Keratinocyte (primary cell): ENCODE measurements at regions not wholly inside any gene's neighbourhood (a gene's known extent, or its start where the extent isn't known, plus 50 kb on each side); places are given as distances from the start of the nearest gene placed in this dataset.

Experiments used
- DNase-seq: peaks from one replicate; pipeline ENCODE4 v3.0.0-alpha.2; 2011; ENCODE audit warnings: low read depth, missing footprints, low spot score
- FAIRE-seq: peaks from 2 replicates; lab custom pipeline; 2011; peaks lifted over from hg19 to GRCh38; lab: Jason Lieb, UNC
- H2AFZ ChIP-seq: 2 replicates; pipeline ENCODE4 v1.6.0; 2012; ENCODE audit warnings: low read length, control low read depth, inconsistent platforms; ENCODE audit not compliant: control insufficient read depth
- H3K27ac ChIP-seq: 2 replicates; pipeline ENCODE4 v1.5.1; 2011; ENCODE audit warnings: low read length; ENCODE audit not compliant: control insufficient read depth, insufficient read depth
- H3K27me3 ChIP-seq: 3 replicates; pipeline ENCODE4 v1.6.0; 2011; ENCODE audit warnings: low read length; ENCODE audit not compliant: control insufficient read depth, insufficient read depth; ENCODE audit errors: extremely low read depth
- H3K36me3 ChIP-seq, 2 experiments: 2 replicates in 1 of 2; 3 replicates in 1 of 2; pipeline ENCODE4 v1.5.1; 2011; ENCODE audit warnings: low read length in 2 of 2, mild to moderate bottlenecking in 1 of 2; ENCODE audit not compliant: control insufficient read depth in 2 of 2, insufficient read depth in 2 of 2; ENCODE audit errors: extremely low read depth in 1 of 2
- H3K4me1 ChIP-seq: 3 replicates; pipeline ENCODE4 v1.5.1; 2011; ENCODE audit warnings: low read length; ENCODE audit not compliant: control insufficient read depth, insufficient read depth; ENCODE audit errors: extremely low read depth
- H3K4me2 ChIP-seq: 3 replicates; pipeline ENCODE4 v1.6.0; 2011; ENCODE audit warnings: low read depth, low read length; ENCODE audit not compliant: control insufficient read depth, insufficient read depth; ENCODE audit errors: extremely low read depth
- H3K4me3 ChIP-seq, 3 experiments: fragments of 200-600 bp in 1 of 3; sonication (generic) in 1 of 3; 2 replicates in 2 of 3; 3 replicates in 1 of 3; pipeline ENCODE4 v1.5.1; 2011 to 2016; ENCODE audit warnings: low read length in 3 of 3, mild to moderate bottlenecking in 3 of 3, control low read depth in 2 of 3, inconsistent platforms in 1 of 3, low read depth in 1 of 3, mixed read lengths in 1 of 3, mixed run types in 1 of 3, moderate library complexity in 1 of 3; ENCODE audit not compliant: control insufficient read depth in 2 of 3, insufficient read depth in 2 of 3; ENCODE audit errors: extremely low read depth in 1 of 3
- H3K79me2 ChIP-seq: 2 replicates; pipeline ENCODE4 v1.6.0; 2012; ENCODE audit warnings: low read length; ENCODE audit not compliant: control insufficient read depth, insufficient read depth
- H3K9ac ChIP-seq: 3 replicates; pipeline ENCODE4 v1.6.0; 2011; ENCODE audit warnings: low read length; ENCODE audit not compliant: control insufficient read depth, insufficient read depth; ENCODE audit errors: extremely low read depth
- H3K9me1 ChIP-seq: 3 replicates; pipeline ENCODE4 v1.6.0; 2011; ENCODE audit warnings: low read length; ENCODE audit not compliant: control insufficient read depth, insufficient read depth; ENCODE audit errors: extremely low read depth
- H3K9me3 ChIP-seq: 2 replicates; pipeline ENCODE4 v1.5.1; 2012; ENCODE audit warnings: low read depth, low read length; ENCODE audit not compliant: control insufficient read depth
- H4K20me1 ChIP-seq: 3 replicates; pipeline ENCODE4 v1.6.0; 2011; ENCODE audit warnings: low read length; ENCODE audit not compliant: control insufficient read depth, insufficient read depth; ENCODE audit errors: extremely low read depth
- EZH2 ChIP-seq: IDR thresholded peaks from one replicate; pipeline ENCODE4 v1.6.1; 2012; ENCODE audit warnings: inconsistent platforms, mild to moderate bottlenecking, low read length, moderate library complexity
- dilution Hi-C: fragments of 300-500 bp; cut with MboI; formaldehyde crosslinking; loops from one replicate; pipeline ENCODE4 v1.7.0; 2020; ENCODE audit warnings: low sequenced_read_pairs; ENCODE audit not compliant: extremely low pct_ligation_motif_present
- TF ChIP-seq, protein P1 (sequence below), 3 experiments: IDR thresholded peaks in 1 of 3; conservative IDR thresholded peaks in 1 of 3; optimal IDR thresholded peaks in 1 of 3; 2 replicates in 2 of 3; 3 replicates in 1 of 3; pipeline versions ENCODE3 to v1.5.1; 2011; ENCODE audit warnings: low read length in 3 of 3, mild to moderate bottlenecking in 3 of 3, moderate library complexity in 2 of 3, control low read depth in 1 of 3, inconsistent platforms in 1 of 3; ENCODE audit not compliant: insufficient read depth in 2 of 3; ENCODE audit errors: extremely low read depth in 1 of 3

DNA sequence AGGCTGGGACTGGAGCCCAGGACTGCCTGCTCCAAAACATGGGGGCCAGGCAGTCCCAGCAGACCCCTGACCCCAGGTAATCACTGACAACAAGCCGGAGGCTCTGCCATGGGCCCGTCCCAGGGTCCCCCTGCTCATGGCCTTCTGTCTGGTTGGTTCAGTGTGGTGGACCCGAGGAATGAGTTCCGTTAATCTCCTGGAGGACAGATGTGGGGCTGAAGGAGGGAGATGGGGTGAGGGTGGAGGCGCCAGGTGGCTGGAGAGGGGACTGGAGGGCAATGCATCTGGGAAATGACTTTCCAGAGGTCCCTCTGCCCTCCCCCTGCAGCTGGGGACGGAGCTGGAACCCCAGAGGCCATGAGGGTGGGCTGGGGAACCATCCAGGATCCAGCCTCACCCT, 103.2 kb downstream of the EBNA1BP2 start:
- TF ChIP-seq, protein P1, sequence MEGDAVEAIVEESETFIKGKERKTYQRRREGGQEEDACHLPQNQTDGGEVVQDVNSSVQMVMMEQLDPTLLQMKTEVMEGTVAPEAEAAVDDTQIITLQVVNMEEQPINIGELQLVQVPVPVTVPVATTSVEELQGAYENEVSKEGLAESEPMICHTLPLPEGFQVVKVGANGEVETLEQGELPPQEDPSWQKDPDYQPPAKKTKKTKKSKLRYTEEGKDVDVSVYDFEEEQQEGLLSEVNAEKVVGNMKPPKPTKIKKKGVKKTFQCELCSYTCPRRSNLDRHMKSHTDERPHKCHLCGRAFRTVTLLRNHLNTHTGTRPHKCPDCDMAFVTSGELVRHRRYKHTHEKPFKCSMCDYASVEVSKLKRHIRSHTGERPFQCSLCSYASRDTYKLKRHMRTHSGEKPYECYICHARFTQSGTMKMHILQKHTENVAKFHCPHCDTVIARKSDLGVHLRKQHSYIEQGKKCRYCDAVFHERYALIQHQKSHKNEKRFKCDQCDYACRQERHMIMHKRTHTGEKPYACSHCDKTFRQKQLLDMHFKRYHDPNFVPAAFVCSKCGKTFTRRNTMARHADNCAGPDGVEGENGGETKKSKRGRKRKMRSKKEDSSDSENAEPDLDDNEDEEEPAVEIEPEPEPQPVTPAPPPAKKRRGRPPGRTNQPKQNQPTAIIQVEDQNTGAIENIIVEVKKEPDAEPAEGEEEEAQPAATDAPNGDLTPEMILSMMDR (optimal IDR thresholded peaks at IDR 0.05 in 1 of 3, IDR thresholded peaks at IDR 0.05 in 1 of 3, conservative IDR thresholded peaks at IDR 0.05 in 1 of 3; ENCODE audit: extremely low read depth in 1 of 3, insufficient read depth in 2 of 3, low read length in 3 of 3), result no peak
- no peak for TF ChIP-seq EZH2
- H3K9me1 ChIP-seq, result no peaks in the 10 kb centered on the region
- no peak for FAIRE-seq
- no peak overlapping the region for H3K9ac ChIP-seq
- H3K27me3 ChIP-seq, result no peaks in the 10 kb centered on the region
- H3K4me1 ChIP-seq, result peaks cover 18% of the 10 kb centered on the region
- H4K20me1 ChIP-seq, result no peaks in the 10 kb centered on the region
- H2AFZ ChIP-seq, result no peak overlapping the region
- dilution Hi-C loops, result no loop called here
- H3K4me3 ChIP-seq, result peak overlapping the region in 1 of 3 experiments; percentile 16
- no peak overlapping the region for H3K27ac ChIP-seq
- peak overlapping the region; percentile 53 for H3K4me2 ChIP-seq
- no peak for DNase-seq
- no peaks in the 10 kb centered on the region for H3K9me3 ChIP-seq
- H3K79me2 ChIP-seq, result no peaks in the 10 kb centered on the region
- H3K36me3 ChIP-seq, result no peaks in the 10 kb centered on the region

DNA sequence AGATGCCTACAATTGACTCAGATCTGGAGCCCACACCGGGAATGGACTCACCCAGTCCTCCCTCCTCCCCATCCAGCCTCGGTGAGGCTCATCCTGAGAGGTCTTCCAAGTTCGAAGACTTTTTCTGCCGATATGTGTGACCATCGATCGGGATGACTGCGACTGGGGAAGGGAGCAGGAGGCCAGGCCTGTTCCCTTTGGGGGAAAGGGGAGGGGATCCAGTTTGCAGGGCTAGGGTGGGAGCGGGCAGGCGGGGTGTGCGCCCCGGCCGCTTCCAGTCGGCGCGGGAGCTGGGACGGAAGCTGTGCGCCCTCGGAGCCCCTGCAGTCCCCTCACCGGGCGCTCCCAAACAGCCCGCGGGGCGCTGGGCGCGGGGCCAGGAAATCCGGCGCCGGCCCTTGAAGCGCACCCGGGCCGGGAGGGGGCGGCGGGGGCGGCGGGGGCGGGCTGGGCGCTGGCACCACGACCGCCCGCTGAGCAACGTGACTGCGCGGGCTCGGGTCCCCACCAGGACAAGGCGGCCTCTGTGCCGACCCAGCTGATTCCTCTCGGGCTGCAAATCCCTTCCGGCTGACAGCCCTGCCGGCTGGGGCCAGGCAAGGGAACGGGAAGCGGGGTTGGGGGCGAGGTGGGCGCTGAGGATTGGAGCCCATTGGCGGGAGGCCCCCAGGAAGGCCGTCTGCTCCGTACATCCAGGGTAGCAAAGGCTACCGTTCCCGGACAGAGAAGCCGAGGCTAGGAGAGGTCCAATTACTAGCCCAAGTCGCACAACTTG, 103.9 kb downstream of the EBNA1BP2 start:
- H3K27me3 ChIP-seq, result no peaks in the 10 kb centered on the region
- DNase-seq, result no peak
- H3K4me1 ChIP-seq, result peaks cover 18% of the 10 kb centered on the region
- H3K4me2 ChIP-seq, result peak overlapping the region; percentile 68
- FAIRE-seq, result no peak
- TF ChIP-seq, protein P1 (optimal IDR thresholded peaks at IDR 0.05 in 1 of 3, IDR thresholded peaks at IDR 0.05 in 1 of 3, conservative IDR thresholded peaks at IDR 0.05 in 1 of 3; ENCODE audit: extremely low read depth in 1 of 3, insufficient read depth in 2 of 3, low read length in 3 of 3), result no peak
- TF ChIP-seq EZH2, result no peak
- no peaks in the 10 kb centered on the region for H3K9me1 ChIP-seq
- H3K79me2 ChIP-seq, result no peaks in the 10 kb centered on the region
- no peaks in the 10 kb centered on the region for H4K20me1 ChIP-seq
- no peak overlapping the region for H3K27ac ChIP-seq
- peak overlapping the region; percentile 75 for H2AFZ ChIP-seq
- peak overlapping the region in 1 of 3 experiments; percentile 24 for H3K4me3 ChIP-seq
- dilution Hi-C loops, result no loop called here
- no peaks in the 10 kb centered on the region for H3K36me3 ChIP-seq
- no peaks in the 10 kb centered on the region for H3K9me3 ChIP-seq
- H3K9ac ChIP-seq, result peak overlapping the region; percentile 47
